ENCODE measurements at regions not wholly inside any gene's neighbourhood (a gene's known extent, or its start where the extent isn't known, plus 50 kb on each side); places are given as distances from the start of the nearest gene placed in this dataset.

GRCh38 chr6:86586195-86586594, 351.1 kb upstream of the HTR1E start:
- no peak for TF ChIP-seq CTCF (IDR thresholded peaks at IDR 0.05)
- Mint-ChIP-seq H3K36me3 (ENCODE audit: low read depth) (peaks cover 4% of the 10 kb centered on the region), H3K27ac (no peak overlapping the region), H3K9me3 (peaks cover 33% of the 10 kb centered on the region), H3K4me3 (no peak overlapping the region), H3K4me1 (no peaks in the 10 kb centered on the region), H3K27me3 (ENCODE audit: low read depth, poor library complexity) (no peaks in the 10 kb centered on the region)
- DNase-seq: no peak

- DNase-seq: no peak
- H3K9me3 Mint-ChIP-seq: peaks cover 69% of the 10 kb centered on the region
- H3K4me3 Mint-ChIP-seq: no peak overlapping the region
- H3K4me1 Mint-ChIP-seq: no peaks in the 10 kb centered on the region
- TF ChIP-seq CTCF (IDR thresholded peaks at IDR 0.05): no peak
- peaks cover 8% of the 10 kb centered on the region for H3K36me3 Mint-ChIP-seq (ENCODE audit: low read depth)
- no peak overlapping the region for H3K27ac Mint-ChIP-seq
- no peaks in the 10 kb centered on the region for H3K27me3 Mint-ChIP-seq (ENCODE audit: low read depth, poor library complexity)
Observed at GRCh38 chr6:86581833-86582232, 355.5 kb upstream of the HTR1E start.

GRCh38 chr6:86563197-86563596, 374.1 kb upstream of the HTR1E start:
- no peak for DNase-seq
- TF ChIP-seq CTCF (IDR thresholded peaks at IDR 0.05): no peak
- Mint-ChIP-seq H3K27ac (no peak overlapping the region), H3K4me3 (no peak overlapping the region), H3K9me3 (peaks cover 18% of the 10 kb centered on the region), H3K4me1 (no peaks in the 10 kb centered on the region), H3K36me3 (ENCODE audit: low read depth) (no peaks in the 10 kb centered on the region), H3K27me3 (ENCODE audit: low read depth, poor library complexity) (no peaks in the 10 kb centered on the region)

GRCh38 chr6:86558318-86558717, 379.0 kb upstream of the HTR1E start:
- TF ChIP-seq CTCF (IDR thresholded peaks at IDR 0.05): no peak
- no peaks in the 10 kb centered on the region for H3K36me3 Mint-ChIP-seq (ENCODE audit: low read depth)
- no peaks in the 10 kb centered on the region for H3K4me1 Mint-ChIP-seq
- DNase-seq: no peak
- H3K27ac Mint-ChIP-seq: no peak overlapping the region
- no peak overlapping the region for H3K4me3 Mint-ChIP-seq
- H3K27me3 Mint-ChIP-seq (ENCODE audit: low read depth, poor library complexity): no peaks in the 10 kb centered on the region
- H3K9me3 Mint-ChIP-seq: peaks cover 6% of the 10 kb centered on the region

GRCh38 chr6:86537292-86537861, 400.0 kb upstream of the HTR1E start:
- H3K36me3 Mint-ChIP-seq (ENCODE audit: low read depth): no peaks in the 10 kb centered on the region
- no peak for DNase-seq
- H3K27me3 Mint-ChIP-seq (ENCODE audit: low read depth, poor library complexity): peaks cover 4% of the 10 kb centered on the region

More at GRCh38 chr6:86537292-86537861, 400.0 kb upstream of the HTR1E start:
- Mint-ChIP-seq H3K4me1 (no peaks in the 10 kb centered on the region), H3K27ac (no peak overlapping the region), H3K9me3 (no peaks in the 10 kb centered on the region), H3K4me3 (no peak overlapping the region)
- no peak for TF ChIP-seq CTCF (IDR thresholded peaks at IDR 0.05)
